Fibroblast of lung (primary cell): ENCODE measurements at regions not wholly inside any gene's neighbourhood (a gene's known extent, or its start where the extent isn't known, plus 50 kb on each side); places are given as distances from the start of the nearest gene placed in this dataset.
A peak's percentile ranks its signal among the peaks of the same experiment; 100 is the strongest.

ENCODE experiments used
- DNase-seq, 2 donors: peaks; one replicate each; pipeline versions ENCODE4 v3.0.0 to v3.0.0-alpha.2; 2010; ENCODE audit warnings: low read depth in 2 of 2
- H2AFZ ChIP-seq: 2 replicates; pipeline ENCODE4 v1.5.1; 2012; ENCODE audit warnings: low read length, control low read depth, inconsistent platforms
- H3K27ac ChIP-seq: 2 replicates; pipeline ENCODE4 v1.5.1; 2011; ENCODE audit warnings: low read length, control low read depth; ENCODE audit not compliant: insufficient read depth
- H3K27me3 ChIP-seq: 2 replicates; pipeline ENCODE4 v1.5.1; 2011; ENCODE audit warnings: mild to moderate bottlenecking, low read length; ENCODE audit not compliant: control insufficient read depth, insufficient read depth
- H3K36me3 ChIP-seq: 2 replicates; pipeline ENCODE4 v1.5.1; 2011; ENCODE audit warnings: low read length; ENCODE audit not compliant: control insufficient read depth, insufficient read depth
- H3K4me1 ChIP-seq: 2 replicates; pipeline ENCODE4 v1.5.1; 2011; ENCODE audit warnings: low read length; ENCODE audit not compliant: control insufficient read depth, insufficient read depth; ENCODE audit errors: extremely low read depth
- H3K4me2 ChIP-seq: 2 replicates; pipeline ENCODE4 v1.5.1; 2011; ENCODE audit warnings: low read length, control low read depth; ENCODE audit not compliant: insufficient read depth; ENCODE audit errors: extremely low read depth
- H3K4me3 ChIP-seq, 4 experiments: fragments of 200-600 bp in 1 of 4; sonication (generic) in 1 of 4; replicated peaks in 1 of 4; 2 replicates each; pipeline ENCODE4 v1.5.1; 2011 to 2016; ENCODE audit warnings: low read length in 4 of 4, low read depth in 3 of 4, mild to moderate bottlenecking in 3 of 4, control low read depth in 2 of 4, inconsistent platforms in 1 of 4, mixed read lengths in 1 of 4; ENCODE audit not compliant: insufficient read depth in 1 of 4; ENCODE audit errors: control extremely low read depth in 1 of 4
- H3K79me2 ChIP-seq: 2 replicates; pipeline ENCODE4 v1.5.1; 2012; ENCODE audit warnings: mild to moderate bottlenecking, low read length, inconsistent platforms; ENCODE audit not compliant: control insufficient read depth, insufficient read depth
- H3K9ac ChIP-seq: 2 replicates; pipeline ENCODE4 v1.5.1; 2011; ENCODE audit warnings: mild to moderate bottlenecking, low read length, control low read depth; ENCODE audit not compliant: insufficient read depth
- H3K9me3 ChIP-seq: 2 replicates; pipeline ENCODE4 v1.5.1; 2012; ENCODE audit warnings: low read depth, low read length; ENCODE audit not compliant: control insufficient read depth, insufficient read depth
- H4K20me1 ChIP-seq: 2 replicates; pipeline ENCODE4 v1.5.1; 2011; ENCODE audit warnings: low read length; ENCODE audit not compliant: control insufficient read depth, insufficient read depth; ENCODE audit errors: extremely low read depth
- EZH2 ChIP-seq: IDR thresholded peaks from 2 replicates; pipeline ENCODE4 v1.5.1; 2012; ENCODE audit warnings: low read length, control low read depth, mild to moderate bottlenecking; ENCODE audit errors: missing control alignments
- TF ChIP-seq, protein P1 (sequence below), 2 donors: IDR thresholded peaks in 1 of 2; conservative IDR thresholded peaks in 1 of 2; 1 replicate in 1 of 2; 2 replicates in 1 of 2; pipeline ENCODE4 v1.5.1; 2011 to 2012; ENCODE audit warnings: low read length in 2 of 2, control low read depth in 1 of 2, inconsistent platforms in 1 of 2, low read depth in 1 of 2, mild to moderate bottlenecking in 1 of 2

DNA sequence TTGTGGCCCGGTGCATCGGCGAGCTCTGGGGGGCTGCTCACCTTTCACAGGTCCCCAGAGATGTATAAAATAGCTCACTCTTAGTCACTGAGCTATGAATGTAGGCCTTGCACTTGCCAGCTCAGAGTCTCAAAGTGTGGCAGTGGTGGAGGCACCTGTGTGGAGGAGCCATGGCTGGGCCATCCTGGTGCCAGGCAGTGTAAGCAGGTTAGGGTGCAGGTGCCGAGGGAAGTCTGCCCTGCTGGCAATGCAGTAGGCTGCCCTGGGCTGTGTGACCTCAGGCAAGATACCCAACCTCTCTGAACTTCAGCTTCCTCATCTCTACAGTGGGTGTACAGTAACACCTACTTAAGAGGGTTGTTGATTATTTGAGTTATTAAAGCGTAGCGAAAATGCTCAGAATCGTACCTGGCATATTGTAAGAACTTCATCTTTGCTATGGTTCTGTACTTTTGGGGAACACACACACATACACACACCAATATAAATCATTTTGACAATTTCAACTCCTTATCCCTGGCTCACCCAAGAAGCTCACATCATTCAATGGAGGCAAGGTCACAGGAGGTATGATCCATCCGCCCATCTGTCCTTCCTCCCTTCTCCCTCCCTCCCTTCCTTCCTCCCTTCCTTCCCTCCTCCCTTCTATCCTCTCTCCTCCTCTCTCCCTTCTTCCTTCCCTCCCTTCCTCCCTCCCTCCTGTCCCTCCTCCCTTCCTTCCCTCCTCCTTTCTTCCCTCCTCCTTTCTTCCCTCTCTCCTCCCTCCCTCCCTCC lies 66.8 kb upstream of the STX16 start:
- no peak overlapping the region for H3K27ac ChIP-seq
- H3K9ac ChIP-seq: no peak overlapping the region
- no peaks in the 10 kb centered on the region for H3K9me3 ChIP-seq
- no peak for TF ChIP-seq EZH2
- TF ChIP-seq, protein P1, sequence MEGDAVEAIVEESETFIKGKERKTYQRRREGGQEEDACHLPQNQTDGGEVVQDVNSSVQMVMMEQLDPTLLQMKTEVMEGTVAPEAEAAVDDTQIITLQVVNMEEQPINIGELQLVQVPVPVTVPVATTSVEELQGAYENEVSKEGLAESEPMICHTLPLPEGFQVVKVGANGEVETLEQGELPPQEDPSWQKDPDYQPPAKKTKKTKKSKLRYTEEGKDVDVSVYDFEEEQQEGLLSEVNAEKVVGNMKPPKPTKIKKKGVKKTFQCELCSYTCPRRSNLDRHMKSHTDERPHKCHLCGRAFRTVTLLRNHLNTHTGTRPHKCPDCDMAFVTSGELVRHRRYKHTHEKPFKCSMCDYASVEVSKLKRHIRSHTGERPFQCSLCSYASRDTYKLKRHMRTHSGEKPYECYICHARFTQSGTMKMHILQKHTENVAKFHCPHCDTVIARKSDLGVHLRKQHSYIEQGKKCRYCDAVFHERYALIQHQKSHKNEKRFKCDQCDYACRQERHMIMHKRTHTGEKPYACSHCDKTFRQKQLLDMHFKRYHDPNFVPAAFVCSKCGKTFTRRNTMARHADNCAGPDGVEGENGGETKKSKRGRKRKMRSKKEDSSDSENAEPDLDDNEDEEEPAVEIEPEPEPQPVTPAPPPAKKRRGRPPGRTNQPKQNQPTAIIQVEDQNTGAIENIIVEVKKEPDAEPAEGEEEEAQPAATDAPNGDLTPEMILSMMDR (conservative IDR thresholded peaks at IDR 0.05 in 1 of 2, IDR thresholded peaks at IDR 0.05 in 1 of 2; ENCODE audit: low read depth in 1 of 2, low read length in 2 of 2): no peak
- DNase-seq: no peak
- no peaks in the 10 kb centered on the region for H3K4me1 ChIP-seq
- no peak overlapping the region for H3K4me2 ChIP-seq
- no peaks in the 10 kb centered on the region for H3K79me2 ChIP-seq
- no peak overlapping the region for H3K4me3 ChIP-seq
- H2AFZ ChIP-seq: no peak overlapping the region
- H4K20me1 ChIP-seq: no peaks in the 10 kb centered on the region
- H3K36me3 ChIP-seq: no peaks in the 10 kb centered on the region
- H3K27me3 ChIP-seq: no peaks in the 10 kb centered on the region

DNA sequence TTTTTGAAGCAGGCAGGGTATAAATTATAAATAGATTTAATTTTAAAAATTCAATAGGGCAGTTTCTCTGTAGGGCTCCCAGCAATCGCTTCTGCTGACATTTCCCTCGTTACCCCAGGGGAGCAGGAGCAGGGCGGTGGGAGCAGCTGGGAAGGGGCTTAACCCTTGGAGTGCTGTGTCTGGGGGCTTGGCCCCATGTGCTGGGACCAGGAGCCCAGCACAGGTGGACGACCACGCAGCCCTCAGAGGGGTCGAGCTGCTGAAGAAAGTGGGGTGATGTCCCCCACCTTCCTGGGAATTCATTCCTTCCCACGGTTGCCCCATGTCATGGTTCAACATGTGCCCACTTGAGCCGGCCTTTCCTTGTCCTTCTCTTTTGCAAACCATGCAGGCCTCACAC lies 67.5 kb upstream of the STX16 start:
- Histone ChIP-seq H3K79me2 (no peaks in the 10 kb centered on the region), H3K36me3 (no peaks in the 10 kb centered on the region), H3K27ac (no peak overlapping the region), H3K4me1 (no peaks in the 10 kb centered on the region), H3K4me3 (no peak overlapping the region), H3K4me2 (no peak overlapping the region), H3K9me3 (no peaks in the 10 kb centered on the region), H3K27me3 (no peaks in the 10 kb centered on the region), H2AFZ (no peak overlapping the region), H4K20me1 (no peaks in the 10 kb centered on the region), H3K9ac (no peak overlapping the region)
- TF ChIP-seq, protein P1 (conservative IDR thresholded peaks at IDR 0.05 in 1 of 2, IDR thresholded peaks at IDR 0.05 in 1 of 2; ENCODE audit: low read depth in 1 of 2, low read length in 2 of 2): no peak
- TF ChIP-seq EZH2: no peak
- DNase-seq: no peak

DNA sequence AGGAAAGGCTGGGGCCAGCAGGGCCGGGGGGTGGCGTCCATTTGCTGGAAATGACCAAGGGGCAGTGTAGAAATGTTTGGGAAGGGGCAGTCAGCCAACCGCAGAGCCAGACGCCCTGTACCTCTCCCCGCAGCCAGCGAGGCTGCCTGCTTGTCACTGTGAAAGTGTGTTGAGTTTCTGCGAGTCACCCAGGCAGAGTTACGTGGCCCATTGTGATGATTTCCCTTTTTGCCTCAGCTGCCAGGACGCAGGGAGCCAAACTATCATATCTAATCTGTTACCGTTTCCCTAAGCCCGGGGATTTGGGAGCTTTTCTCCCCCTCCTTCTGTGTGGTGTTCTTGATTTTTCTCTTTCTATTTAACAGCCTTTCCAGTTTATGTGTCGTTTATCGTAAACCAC lies 67.9 kb upstream of the STX16 start:
- Histone ChIP-seq H3K4me3 (no peak overlapping the region), H3K9ac (no peak overlapping the region), H3K36me3 (no peaks in the 10 kb centered on the region), H3K4me1 (no peaks in the 10 kb centered on the region), H3K27me3 (no peaks in the 10 kb centered on the region), H3K27ac (no peak overlapping the region), H3K79me2 (no peaks in the 10 kb centered on the region), H4K20me1 (no peaks in the 10 kb centered on the region), H3K9me3 (no peaks in the 10 kb centered on the region), H2AFZ (no peak overlapping the region), H3K4me2 (no peak overlapping the region)
- peak in 1 of 2 donors; percentile 33 for DNase-seq
- no peak for TF ChIP-seq EZH2
- TF ChIP-seq, protein P1 (conservative IDR thresholded peaks at IDR 0.05 in 1 of 2, IDR thresholded peaks at IDR 0.05 in 1 of 2; ENCODE audit: low read depth in 1 of 2, low read length in 2 of 2): no peak
